Muscle of back (tissue), 3 donors: ENCODE measurements at regions not wholly inside any gene's neighbourhood (a gene's known extent, or its start where the extent isn't known, plus 50 kb on each side); places are given as distances from the start of the nearest gene placed in this dataset.
"Not testable (repeated sequence)": the region's sequence is repeated elsewhere in the genome, so short reads cannot be mapped to it uniquely, and the experiment has no call there.

Experiments
- DNase-seq, 3 donors: peaks; one replicate each; pipeline versions ENCODE4 v3.0.0 to v3.0.0-alpha.2; 2013

DNA sequence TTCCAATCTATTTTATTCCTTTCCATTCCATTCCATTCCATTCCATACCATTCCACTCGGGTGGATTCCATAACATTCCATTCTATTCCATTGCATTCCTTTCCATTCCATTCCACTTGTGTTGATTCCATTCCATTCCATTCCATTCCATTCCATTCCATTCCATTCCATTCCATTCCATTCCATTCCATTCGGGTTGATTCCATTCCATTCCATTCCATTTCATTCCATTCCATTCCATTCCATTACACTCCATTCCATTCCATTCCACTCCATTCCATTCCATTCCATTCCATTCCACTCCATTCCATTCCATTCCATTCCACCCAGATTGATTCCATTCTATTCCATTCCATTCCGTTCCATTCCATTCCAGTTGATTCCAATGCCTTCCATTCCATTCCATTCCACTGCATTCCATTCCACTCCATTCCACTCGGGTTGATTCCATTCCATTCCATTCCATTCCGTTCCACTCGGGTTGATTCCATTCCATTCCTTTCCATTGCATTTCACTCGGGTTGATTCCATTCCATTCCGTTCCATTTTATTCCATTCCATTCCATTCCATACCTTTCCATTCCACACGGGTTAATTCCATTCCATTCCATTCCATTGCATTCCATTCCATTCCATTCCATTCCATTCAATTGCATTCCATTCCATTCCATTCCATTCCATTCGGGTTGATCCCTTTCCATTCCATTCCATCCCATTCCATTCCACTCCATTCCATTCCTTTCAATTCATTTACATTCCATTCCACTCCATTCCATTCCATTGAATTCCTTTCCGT, 168.4 kb downstream of the CWH43 start:
- peak; percentile 58 to 66 (median 60) for DNase-seq

DNA sequence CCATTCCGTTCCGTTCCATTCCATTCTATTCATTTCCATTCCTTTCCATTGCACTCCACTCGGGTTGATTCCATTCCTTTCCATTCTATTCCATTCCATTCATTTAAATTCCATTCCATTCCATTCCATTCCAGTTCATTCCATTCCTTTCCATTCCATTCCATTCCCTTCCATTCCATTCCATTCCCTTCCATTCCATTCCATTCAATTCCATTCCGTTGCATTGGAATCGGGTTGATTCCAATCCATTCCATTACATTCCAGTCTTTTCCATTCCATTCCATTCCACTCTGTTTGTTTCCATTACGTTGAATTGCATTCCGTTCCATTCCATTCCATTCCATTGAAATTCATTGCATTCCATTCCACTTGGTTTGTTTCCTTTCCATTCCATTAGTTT, 169.2 kb downstream of the CWH43 start:
- not testable (repeated sequence) for DNase-seq

DNA sequence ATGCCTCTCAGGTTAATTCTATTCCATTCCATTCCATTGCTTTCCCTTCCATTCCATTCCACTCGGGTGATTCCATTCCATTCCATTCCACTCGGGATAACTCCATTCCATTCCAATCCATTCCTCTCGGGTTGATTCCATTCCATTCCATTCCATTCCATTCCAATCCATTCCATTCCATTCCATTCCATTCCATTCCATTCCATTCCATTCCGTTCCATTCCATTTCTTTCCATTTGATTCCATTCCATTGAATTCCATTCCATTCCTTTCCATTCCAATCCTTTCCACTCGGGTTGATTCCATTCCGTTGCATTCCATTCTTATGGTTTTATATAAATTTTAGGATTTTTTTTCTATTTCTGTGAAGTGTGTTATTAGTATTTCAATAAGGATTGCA, 170.2 kb downstream of the CWH43 start:
- DNase-seq: not testable (repeated sequence)

DNA sequence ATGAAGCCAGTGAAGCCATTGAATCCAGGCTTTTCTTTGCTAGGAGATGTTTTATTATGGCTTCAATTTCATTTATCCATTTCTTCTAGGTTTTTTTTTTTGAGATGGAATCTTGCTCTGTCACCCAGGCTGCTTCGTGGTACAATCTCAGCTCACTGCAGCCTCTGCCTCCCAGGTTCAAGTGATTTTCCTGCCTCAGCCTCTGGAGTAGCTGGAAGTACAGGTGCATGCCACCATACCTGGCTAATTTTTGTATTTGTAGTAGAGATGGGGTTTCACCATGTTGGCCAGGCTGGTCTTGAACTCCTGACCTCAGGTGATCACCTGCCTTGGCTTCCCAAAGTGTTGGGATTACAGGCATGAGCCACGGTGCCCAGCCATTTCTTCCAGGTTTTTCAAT, 171.6 kb downstream of the CWH43 start:
- DNase-seq: not testable (repeated sequence)

DNA sequence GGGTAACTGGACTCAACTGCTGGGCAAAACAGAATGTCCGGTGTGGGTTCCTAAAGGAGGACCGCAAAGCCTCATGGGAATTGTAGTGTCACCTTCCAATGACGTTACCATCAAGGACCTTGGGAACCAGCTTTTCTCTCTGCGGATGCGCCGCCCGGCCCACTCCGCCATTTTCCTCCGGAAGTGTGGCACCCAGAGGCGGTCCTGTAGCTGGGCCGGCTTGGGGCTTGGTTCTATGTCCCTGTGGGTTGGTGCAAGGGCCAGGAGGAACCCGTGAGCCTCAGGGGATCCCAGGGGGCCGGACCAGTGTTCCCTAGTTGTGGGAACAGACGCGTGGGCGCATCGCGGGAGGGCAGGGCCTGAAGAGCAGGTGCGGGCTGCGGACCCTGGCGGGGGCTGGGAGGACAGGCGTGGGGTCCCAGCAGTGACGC, 175.1 kb downstream of the CWH43 start:
- not testable (repeated sequence) for DNase-seq

DNA sequence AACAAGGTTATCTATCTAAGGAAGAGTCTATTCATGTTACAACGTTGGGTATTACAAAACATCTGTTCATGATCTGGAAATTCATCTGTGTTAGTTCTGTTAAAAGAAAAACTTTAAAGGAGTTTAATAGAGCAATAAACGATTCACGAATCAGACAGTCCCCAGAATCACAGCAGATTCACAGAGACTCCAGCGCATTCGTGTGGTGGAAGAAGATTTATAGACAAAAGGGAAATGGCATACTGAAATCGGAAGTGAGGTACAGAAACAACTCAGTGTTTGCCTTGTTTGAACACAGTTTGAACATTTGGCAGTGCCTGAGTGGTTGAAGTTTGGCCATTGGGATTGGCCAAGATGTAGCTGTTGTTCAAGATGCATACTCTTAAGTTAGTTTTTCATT, 178.8 kb downstream of the CWH43 start:
- DNase-seq: not testable (repeated sequence)

DNA sequence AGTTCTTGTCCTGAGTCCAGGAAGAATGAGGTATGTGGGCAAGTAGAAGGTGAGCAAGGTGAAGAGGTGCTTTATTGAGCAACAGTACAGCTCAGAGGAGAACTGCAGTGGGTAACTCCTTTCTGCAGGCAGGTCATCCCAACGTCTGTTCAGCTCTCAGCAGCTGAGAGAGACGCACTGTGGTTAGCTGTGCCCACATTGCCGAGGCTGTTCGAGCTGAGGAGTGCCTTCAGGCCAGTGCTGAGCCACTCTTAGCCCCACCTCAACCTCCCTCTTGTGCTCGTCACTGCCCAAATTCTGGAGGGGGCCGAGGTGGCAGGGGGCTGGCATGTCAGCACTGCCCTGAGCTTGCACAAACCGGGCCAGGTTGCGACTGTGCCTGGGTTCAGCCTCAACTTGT, 191.8 kb downstream of the CWH43 start:
- not testable (repeated sequence) for DNase-seq

DNA sequence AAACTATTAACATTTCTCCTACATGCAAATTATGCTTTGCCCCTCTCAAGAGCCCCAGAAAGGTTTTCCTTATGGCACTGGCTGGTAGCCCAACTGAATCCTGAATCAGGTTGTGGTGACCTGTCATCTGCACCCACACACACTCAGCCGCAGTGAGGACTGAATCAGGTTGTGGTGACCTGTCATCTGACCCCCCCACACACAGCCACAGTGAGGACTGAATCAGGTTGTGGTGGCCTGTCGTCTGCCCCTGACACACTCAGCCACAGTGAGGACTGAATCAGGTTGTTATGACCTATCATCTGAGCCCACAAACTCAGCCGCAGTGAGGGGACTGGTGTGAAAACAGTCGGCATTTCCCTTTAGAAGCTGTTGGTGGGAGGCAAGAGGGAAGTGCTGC, 195.0 kb downstream of the CWH43 start:
- DNase-seq: not testable (repeated sequence)

DNA sequence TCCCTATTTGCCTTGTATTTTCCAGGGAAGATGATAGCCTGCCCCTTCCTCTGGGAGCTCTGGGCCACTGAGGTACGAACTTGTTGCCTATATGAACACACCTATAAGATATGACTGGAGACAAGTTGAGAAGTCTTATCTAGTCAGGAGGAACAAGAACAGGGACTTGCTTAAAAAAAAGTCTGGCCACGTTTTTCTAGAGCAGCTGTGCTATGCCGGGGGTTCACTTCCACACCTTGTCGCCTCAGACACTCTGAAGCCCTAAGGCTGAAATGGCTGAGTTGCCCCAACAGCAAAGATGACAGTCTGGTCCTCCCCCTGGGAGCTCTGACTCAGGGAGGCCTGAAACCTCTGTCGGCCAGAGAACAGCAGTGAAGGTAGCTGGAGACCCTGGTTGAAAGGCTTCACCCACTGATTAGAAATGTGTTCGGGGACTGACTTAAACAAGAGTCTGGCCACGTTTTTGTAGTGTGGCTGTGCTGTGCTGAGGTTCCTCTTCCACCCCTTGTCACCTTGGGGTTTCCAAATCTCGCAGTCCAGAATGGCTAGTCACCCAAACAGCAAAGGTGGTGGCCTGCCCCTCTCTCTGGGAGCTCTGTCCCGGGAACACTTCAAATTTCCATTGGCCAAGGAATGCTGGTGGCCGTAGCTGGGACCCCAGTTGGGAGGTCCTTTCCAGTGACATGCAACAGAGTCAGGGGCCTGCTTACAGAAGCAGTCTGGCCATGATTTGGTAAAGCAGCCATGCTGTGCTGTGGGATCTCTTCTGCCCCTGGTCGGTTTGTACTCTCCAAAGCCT, 225.5 kb downstream of the CWH43 start:
- not testable (repeated sequence) for DNase-seq

DNA sequence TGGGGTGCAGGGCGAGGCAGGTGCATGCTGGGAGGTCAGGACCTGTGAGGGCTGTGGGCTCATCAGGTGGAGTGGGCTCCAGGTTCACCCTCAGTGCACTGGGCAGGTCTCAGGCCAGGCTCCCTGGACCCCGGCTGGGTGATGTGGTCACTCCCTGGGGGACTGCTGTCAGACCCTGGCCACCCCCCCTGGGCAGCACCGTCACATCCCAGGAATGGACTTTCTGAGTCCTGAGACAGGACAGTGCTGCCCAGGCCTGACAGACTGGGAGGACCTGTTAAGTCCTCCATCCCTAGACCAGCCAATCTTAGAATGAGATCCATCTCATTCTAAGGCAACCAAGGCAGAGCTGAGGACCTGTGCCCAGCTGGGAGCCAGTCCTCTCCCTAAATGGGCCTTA, 227.2 kb downstream of the CWH43 start:
- not testable (repeated sequence) for DNase-seq

DNA sequence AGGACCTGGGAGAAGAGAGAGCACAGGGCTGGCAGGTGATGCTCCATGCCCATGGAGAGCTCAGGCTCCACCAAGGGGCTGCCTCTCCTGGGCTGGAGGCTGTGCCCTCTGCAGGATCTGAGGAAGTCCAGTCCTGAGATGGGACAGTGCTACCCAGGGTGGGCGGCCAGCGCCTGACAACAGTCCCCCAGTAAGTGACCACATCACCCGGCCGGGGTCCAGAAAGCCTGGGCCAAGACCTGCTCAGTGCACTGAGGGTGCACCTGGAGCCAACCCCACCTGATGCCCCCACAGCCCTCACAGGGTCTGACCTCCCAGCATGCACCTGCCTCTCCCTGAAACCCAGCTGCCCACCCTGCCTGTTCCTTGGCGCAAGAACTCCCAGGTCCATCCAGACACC, 227.7 kb downstream of the CWH43 start:
- DNase-seq: not testable (repeated sequence)

DNA sequence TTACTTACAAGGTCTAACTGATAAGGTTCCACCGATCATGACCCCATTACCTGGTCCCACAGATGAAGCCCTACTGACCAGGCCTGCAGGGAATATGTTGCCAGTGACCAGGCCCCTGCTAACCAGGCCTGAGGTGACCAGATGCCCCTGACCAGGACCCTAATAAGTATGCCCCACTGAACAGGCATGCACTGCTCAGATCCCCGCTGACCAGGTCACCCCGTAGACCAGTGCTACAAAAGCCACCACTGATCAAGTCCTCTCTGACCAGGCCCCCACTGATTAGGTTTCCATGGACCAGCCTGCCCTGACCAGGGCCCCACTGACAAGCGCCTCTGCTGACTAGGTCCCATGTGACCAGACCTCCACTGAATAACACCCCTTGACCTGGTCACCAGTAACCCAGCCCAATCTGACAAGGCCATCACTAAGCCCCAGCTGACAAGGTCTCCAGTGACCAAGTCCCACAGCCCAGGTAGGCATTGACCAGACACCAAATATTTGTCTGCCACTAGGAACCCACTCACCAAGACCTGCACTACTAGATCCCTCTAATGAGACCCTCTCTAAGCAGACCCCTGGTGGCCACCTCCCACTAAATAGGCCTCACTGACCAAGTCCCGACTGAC, 228.5 kb downstream of the CWH43 start:
- not testable (repeated sequence) for DNase-seq

DNA sequence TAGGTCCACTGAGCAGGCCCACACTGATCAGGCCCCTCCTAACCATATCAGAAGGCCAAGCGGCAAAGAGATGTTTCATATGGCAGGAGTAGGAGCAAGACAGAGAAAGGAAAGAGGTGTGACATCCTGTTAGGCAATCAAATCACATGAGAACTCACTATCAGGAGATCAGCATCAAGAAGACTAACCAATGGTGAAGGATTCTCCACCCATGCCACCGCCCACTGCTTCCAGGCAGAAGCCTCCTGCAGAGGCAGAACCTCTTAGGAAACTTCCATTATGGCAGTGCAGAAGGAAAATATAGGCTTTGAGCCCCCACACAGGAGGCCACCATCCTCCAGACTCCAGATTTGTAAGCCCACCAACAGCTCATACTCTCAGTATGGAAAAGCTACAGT, 229.0 kb downstream of the CWH43 start:
- DNase-seq: not testable (repeated sequence)

DNA sequence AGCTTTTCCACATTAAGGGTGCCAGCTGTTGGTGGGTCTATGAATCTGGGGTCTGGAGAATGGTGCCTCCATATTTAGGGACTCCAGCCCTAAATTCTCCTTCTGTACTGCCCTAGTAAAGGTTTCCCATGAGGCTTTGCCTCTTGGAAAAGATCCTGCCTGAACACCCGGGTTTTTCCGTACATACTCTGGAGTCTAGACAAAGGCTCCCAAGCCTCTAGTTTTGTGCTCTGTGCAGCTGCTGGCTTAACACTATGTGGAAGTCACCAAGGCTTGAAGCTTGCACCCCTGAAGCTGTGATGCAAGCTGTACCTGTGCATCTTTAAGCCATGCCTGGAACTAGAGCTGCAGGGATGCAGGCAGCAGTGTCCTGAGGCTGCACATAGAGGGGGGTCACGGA, 230.5 kb downstream of the CWH43 start:
- DNase-seq: not testable (repeated sequence)

DNA sequence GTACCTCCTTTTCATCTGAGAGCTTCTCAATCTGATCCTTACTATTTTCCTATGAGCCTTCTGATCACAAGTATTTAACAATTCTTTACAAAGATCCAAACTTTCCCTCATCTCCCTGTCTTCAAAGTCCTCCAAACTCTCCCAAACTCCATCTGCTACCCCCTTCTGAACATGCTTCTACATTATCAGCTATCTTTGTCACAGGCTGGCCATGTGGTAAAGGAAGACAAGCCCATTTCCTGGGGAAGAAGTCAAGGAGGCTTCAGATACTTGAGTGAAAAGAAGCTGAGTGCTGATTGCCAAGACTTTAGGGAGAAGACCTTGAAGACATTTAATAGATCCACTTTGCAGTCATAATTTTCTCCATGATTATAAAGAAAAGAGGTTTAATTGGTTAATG, 231.4 kb downstream of the CWH43 start:
- DNase-seq: no peak

DNA sequence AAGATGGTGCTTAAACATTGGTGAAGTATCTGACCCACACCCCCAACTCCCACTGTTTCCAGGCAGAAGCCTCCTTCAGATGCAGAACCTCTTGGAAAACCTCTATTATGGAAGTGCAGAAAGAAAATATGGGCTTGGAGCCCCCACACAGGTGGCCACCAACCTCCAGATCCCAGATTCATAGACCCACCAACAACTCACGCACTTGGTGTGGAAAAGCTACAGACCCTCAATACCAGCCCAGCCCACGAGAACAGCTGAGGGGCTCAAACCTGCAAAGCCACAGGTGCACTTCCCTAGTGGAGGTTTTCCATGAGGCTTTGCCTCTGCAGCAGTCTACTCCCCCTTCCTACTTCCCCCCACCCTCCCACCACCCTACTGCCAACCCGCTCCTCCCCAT, 232.0 kb downstream of the CWH43 start:
- DNase-seq: not testable (repeated sequence)

DNA sequence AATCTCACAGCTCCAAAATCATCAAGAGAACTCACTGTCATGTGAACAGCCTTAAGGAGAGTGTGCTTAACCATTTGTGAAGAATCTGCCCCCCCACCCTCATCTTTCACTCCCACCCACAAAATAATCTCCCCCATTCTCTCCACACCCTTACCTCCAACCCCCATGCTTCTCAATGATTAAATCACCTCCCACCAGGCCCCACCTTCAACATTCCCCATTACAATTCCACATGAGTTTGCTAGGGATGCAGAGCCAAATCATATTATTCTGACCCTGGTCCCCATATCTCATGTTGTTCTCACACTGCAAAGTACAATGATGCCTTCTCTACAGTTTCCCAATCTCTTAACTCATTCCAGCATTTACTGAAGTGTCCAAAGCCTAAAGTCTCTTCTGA, 232.9 kb downstream of the CWH43 start:
- not testable (repeated sequence) for DNase-seq

DNA sequence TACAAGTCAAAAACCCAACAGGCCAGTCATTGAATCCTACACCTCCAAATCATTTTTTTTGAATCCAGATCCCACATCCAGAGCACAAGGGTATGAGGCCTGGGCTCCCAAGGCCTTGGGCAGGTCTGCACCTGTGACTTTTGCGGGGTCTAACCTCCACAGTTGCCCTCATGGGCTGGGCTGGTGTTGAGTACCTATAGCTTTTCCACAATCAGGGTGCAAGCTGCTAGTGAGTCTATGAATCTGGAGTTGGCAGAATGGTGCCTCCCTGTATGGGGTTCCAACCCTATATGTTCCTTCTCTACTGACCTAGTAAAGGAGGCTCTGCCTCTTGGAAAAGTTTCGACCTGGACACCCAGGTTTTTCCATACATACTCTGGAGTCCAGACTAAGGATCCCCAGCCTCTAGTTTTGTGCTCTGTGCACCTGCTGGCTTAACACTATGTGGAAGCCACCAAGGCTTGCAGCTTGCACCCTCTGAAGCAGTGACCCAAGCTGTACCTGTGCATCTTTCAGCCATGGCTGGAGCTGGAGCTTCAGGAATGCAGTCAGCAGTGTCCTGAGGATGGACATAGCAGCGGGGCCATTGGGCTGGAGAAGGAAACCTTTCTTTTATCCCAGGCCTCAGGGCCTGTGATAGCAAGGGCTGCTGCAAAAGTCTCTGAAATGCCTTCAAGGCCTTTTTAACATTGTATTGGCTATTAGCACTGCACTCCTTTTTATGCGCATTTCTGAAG, 233.6 kb downstream of the CWH43 start:
- DNase-seq: not testable (repeated sequence)

DNA sequence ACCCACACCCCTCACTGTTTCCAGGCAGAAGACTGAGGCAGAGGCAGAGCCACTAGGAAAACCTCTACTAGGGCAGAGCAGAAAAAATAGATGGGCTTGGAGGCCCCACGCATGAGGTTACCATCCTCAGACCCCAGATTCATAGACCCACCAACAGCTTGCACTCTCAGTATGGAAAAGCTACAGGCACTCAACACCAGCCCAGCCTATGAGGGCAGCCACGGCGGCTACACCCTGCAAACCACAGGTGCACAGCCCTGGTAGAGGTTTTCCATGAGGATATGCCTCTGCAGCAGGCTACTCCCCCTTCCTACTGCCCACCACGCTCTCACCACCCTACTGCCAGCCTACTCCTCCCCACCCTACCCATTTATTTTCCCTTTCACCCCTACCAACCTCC, 235.1 kb downstream of the CWH43 start:
- no peak for DNase-seq

DNA sequence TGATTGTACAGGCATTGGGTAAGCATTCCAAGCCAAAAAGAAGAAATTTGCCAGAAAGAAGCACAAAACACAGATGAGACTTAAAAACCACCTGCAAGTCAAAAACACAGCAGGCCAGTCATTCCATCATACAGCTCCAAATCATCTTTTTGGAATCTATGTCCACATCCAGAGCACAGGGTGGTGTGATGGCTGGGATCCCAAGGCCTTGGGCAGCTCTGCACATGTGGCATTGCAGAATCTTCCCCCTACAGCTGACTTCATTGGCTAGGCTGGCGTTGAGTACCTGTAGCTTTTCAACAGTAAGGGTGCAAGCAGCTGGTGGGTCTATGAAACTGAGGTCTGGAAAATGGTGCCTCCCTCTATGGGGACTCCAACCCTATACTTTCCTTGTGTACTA, 236.7 kb downstream of the CWH43 start:
- DNase-seq: not testable (repeated sequence)

DNA sequence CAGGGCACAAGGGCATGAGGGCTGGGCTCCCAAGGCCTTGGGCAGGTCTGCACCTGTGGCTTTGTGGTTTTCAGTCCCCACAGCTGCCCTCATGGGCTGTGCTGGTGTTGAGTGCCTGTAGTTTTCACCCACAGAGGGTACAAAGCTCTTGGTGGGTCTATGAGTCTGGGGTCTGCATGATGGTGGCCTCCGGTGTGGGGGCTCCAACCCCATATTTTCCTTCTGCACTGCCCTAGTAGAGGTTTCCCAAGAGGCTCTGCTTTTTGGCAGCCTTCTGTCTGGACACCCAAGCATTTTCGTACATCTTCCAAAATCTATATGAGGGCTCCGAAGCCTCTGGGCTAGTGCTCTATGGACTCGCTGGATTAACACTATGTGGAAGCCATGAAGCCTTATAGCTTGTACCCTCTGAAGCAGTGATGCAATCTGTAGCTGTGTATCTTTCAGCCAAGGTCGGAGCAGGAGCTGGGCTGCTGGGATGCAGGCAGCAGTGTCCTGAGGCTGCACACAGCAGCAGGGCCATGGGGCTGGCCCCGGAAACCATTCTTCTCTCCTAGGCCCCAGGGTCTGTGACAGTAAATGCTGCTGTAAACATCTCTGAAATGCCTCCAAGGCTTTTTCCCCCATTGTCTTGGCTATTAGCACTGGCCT, 240.3 kb downstream of the CWH43 start:
- DNase-seq: not testable (repeated sequence)
